Subcutaneous abdominal adipose tissue (tissue), 5 donors: ENCODE measurements at regions not wholly inside any gene's neighbourhood (a gene's known extent, or its start where the extent isn't known, plus 50 kb on each side); places are given as distances from the start of the nearest gene placed in this dataset.

Experiments used
- H3K27ac ChIP-seq: one replicate; pipeline ENCODE4 v1.7.0; 2013; ENCODE audit warnings: low read depth, mild to moderate bottlenecking, inconsistent platforms, low read length, moderate library complexity
- H3K27me3 ChIP-seq, 5 donors: one replicate each; pipeline ENCODE4 v1.7.0; 2013; ENCODE audit warnings: low read length in 5 of 5, inconsistent platforms in 1 of 5; ENCODE audit not compliant: control insufficient read depth in 5 of 5, insufficient read depth in 4 of 5
- H3K36me3 ChIP-seq, 5 donors: one replicate each; pipeline ENCODE4 v1.7.0; 2013; ENCODE audit warnings: low read length in 5 of 5; ENCODE audit not compliant: control insufficient read depth in 5 of 5, insufficient read depth in 5 of 5
- H3K4me1 ChIP-seq, 5 donors: one replicate each; pipeline ENCODE4 v1.7.0; 2013; ENCODE audit warnings: low read length in 5 of 5, mild to moderate bottlenecking in 3 of 5, moderate library complexity in 1 of 5; ENCODE audit not compliant: control insufficient read depth in 5 of 5, insufficient read depth in 5 of 5
- H3K4me3 ChIP-seq, 5 donors: one replicate each; pipeline ENCODE4 v1.7.0; 2013; ENCODE audit warnings: low read length in 5 of 5, low read depth in 1 of 5
- H3K9ac ChIP-seq, 5 donors: one replicate each; pipeline ENCODE4 v1.7.0; 2013; ENCODE audit warnings: low read length in 5 of 5, mild to moderate bottlenecking in 4 of 5, moderate library complexity in 3 of 5
- H3K9me3 ChIP-seq, 5 donors: one replicate each; pipeline ENCODE4 v1.7.0; 2013; ENCODE audit warnings: low read length in 5 of 5; ENCODE audit not compliant: control insufficient read depth in 5 of 5
- donor health status: healthy.
- donor health status: healthy.
- donor health status: healthy.
- donor health status: healthy.
- donor health status: healthy.

GRCh38 chr5:154587123-154588026 lies 109.3 kb upstream of the HAND1 start:
- H3K4me1 ChIP-seq = no peaks in the 10 kb centered on the region
- H3K4me3 ChIP-seq = no peak overlapping the region
- no peak overlapping the region for H3K27ac ChIP-seq
- no peak overlapping the region for H3K9ac ChIP-seq
- no peaks in the 10 kb centered on the region for H3K36me3 ChIP-seq
- H3K27me3 ChIP-seq = peaks cover 3 to 10% (median 4%) of the 10 kb centered on the region in 5 donors
- H3K9me3 ChIP-seq = no peaks in the 10 kb centered on the region

- peaks cover 3 to 10% (median 4%) of the 10 kb centered on the region in 5 donors for H3K27me3 ChIP-seq
- no peak overlapping the region for H3K27ac ChIP-seq
- no peak overlapping the region for H3K4me3 ChIP-seq
- H3K9me3 ChIP-seq = no peaks in the 10 kb centered on the region
- no peaks in the 10 kb centered on the region for H3K36me3 ChIP-seq
- H3K4me1 ChIP-seq = no peaks in the 10 kb centered on the region
- no peak overlapping the region for H3K9ac ChIP-seq
Measured at GRCh38 chr5:154583671-154584177, 105.7 kb upstream of the HAND1 start.

GRCh38 chr5:154580422-154580821 lies 102.4 kb upstream of the HAND1 start:
- Histone ChIP-seq H3K27ac (no peak overlapping the region), H3K9me3 (no peaks in the 10 kb centered on the region), H3K9ac (no peak overlapping the region), H3K4me3 (no peak overlapping the region), H3K36me3 (no peaks in the 10 kb centered on the region), H3K4me1 (no peaks in the 10 kb centered on the region), H3K27me3 (peaks cover 3 to 16% (median 9%) of the 10 kb centered on the region in 5 donors)

- Histone ChIP-seq H3K4me1 (no peaks in the 10 kb centered on the region), H3K27me3 (peaks cover 0 to 14% (median 7%) of the 10 kb centered on the region in 5 donors), H3K36me3 (no peaks in the 10 kb centered on the region), H3K27ac (no peak overlapping the region), H3K4me3 (no peak overlapping the region), H3K9me3 (no peaks in the 10 kb centered on the region), H3K9ac (no peak overlapping the region)
Measured at GRCh38 chr5:154577416-154577815, 99.4 kb upstream of the HAND1 start.

GRCh38 chr5:154576429-154576806 lies 98.4 kb upstream of the HAND1 start:
- no peak overlapping the region for H3K9ac ChIP-seq
- H3K4me3 ChIP-seq = no peak overlapping the region
- H3K27me3 ChIP-seq = peaks cover 0 to 14% (median 7%) of the 10 kb centered on the region in 5 donors
- H3K4me1 ChIP-seq = no peaks in the 10 kb centered on the region
- H3K36me3 ChIP-seq = no peaks in the 10 kb centered on the region
- no peaks in the 10 kb centered on the region for H3K9me3 ChIP-seq
- no peak overlapping the region for H3K27ac ChIP-seq

GRCh38 chr5:154575546-154576428 lies 97.8 kb upstream of the HAND1 start:
- no peak overlapping the region for H3K4me3 ChIP-seq
- no peaks in the 10 kb centered on the region for H3K4me1 ChIP-seq
- peaks cover 0 to 14% (median 7%) of the 10 kb centered on the region in 5 donors for H3K27me3 ChIP-seq
- no peak overlapping the region for H3K27ac ChIP-seq
- no peaks in the 10 kb centered on the region for H3K9me3 ChIP-seq
- H3K36me3 ChIP-seq = no peaks in the 10 kb centered on the region
- H3K9ac ChIP-seq = no peak overlapping the region

GRCh38 chr5:154573011-154573410 lies 95.0 kb upstream of the HAND1 start:
- H3K36me3 ChIP-seq = no peaks in the 10 kb centered on the region
- no peak overlapping the region for H3K4me3 ChIP-seq
- H3K4me1 ChIP-seq = no peaks in the 10 kb centered on the region
- no peak overlapping the region for H3K27ac ChIP-seq
- peaks cover 0 to 14% (median 7%) of the 10 kb centered on the region in 5 donors for H3K27me3 ChIP-seq
- no peaks in the 10 kb centered on the region for H3K9me3 ChIP-seq
- no peak overlapping the region for H3K9ac ChIP-seq

- Histone ChIP-seq H3K4me1 (no peaks in the 10 kb centered on the region), H3K27me3 (peaks cover 0 to 16% (median 7%) of the 10 kb centered on the region in 5 donors), H3K9me3 (no peaks in the 10 kb centered on the region), H3K4me3 (no peak overlapping the region), H3K9ac (no peak overlapping the region), H3K36me3 (no peaks in the 10 kb centered on the region), H3K27ac (no peak overlapping the region)
Measured at GRCh38 chr5:154571325-154572035, 93.5 kb upstream of the HAND1 start.

GRCh38 chr5:154570572-154571324 lies 92.7 kb upstream of the HAND1 start:
- no peak overlapping the region for H3K27ac ChIP-seq
- H3K36me3 ChIP-seq = no peaks in the 10 kb centered on the region
- H3K27me3 ChIP-seq = peaks cover 0 to 16% (median 5%) of the 10 kb centered on the region in 5 donors
- H3K9ac ChIP-seq = no peak overlapping the region
- H3K9me3 ChIP-seq = no peaks in the 10 kb centered on the region
- H3K4me1 ChIP-seq = no peaks in the 10 kb centered on the region
- H3K4me3 ChIP-seq = no peak overlapping the region
